HG03565 (cell line): ENCODE measurements at regions not wholly inside any gene's neighbourhood (a gene's known extent, or its start where the extent isn't known, plus 50 kb on each side); places are given as distances from the start of the nearest gene placed in this dataset.
"Not testable (repeated sequence)": the region's sequence is repeated elsewhere in the genome, so short reads cannot be mapped to it uniquely, and the experiment has no call there.

Source experiments
- ATAC-seq: cut with Tn5 transposase; IDR thresholded peaks from one replicate; pipeline ENCODE4 v1.9.1; 2021; ENCODE audit warnings: mild to moderate bottlenecking, moderate library complexity; ENCODE audit not compliant: unreplicated experiment

DNA sequence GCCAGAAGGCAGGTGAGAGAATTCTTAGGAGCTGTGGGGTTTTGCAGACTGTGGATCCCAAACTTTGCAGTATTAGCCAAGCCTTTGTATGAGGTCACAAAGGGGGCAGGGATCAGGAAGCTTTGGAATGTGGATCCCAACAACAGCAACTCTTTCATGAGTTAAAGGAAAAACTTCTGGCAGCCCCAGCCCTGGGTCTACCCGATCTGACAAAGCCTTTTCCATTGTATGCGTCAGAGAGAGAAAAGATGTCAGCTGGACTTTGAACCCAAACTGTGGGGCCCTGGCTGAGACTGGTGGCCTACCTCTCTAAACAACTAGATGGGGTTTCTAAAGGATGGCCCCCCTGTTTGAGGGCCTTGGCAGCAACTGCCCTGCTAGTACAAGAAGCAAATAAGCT, 101.8 kb upstream of the OSBPL11 start:
- ATAC-seq = not testable (repeated sequence)

GRCh38 chr3:125697979-125698640, 102.8 kb upstream of the OSBPL11 start:
- ATAC-seq = not testable (repeated sequence)

DNA sequence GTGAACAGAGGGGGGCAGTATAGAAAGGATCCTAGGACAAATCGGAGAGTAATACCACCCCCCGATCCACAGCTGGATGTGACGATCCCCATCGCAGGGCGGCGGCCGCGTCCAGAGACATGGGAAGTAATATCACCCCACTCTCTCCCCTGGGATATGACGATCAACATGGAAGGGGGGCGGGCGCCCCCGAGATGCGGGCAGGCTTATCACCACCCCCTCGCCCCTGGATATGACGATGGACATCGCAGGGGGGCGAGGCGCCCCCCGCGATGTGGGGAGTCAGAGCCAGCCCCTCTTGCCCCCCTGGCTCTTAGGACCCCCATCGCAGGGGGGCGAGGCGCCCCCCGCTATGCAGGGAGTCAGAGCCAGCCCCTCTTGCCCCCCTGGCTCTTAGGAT, 120.4 kb upstream of the OSBPL11 start:
- no peak for ATAC-seq

- not testable (repeated sequence) for ATAC-seq
These were observed 136.9 kb upstream of the OSBPL11 start for GRCh38 chr3:125732151-125732550.

GRCh38 chr3:125741991-125742718, 146.9 kb upstream of the OSBPL11 start:
- ATAC-seq = not testable (repeated sequence)

DNA sequence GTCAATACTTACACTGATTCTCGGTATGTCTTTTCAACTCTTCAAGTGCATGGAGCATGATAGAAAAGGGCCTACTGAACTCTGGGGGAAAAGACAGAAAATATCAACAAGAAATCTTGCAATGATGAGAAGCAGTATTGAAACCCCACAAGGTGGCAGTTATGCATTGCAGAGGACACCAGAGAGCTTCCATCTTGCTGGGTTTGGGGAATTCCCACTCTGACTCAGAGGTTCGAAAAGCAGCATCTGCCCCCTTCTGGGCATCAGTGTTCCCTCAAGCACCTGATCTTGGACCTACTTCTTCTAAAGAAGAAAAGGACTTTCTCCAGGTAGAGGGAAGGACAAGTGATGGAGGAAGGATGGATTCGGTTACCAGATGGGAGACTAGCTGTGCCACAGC, 147.5 kb upstream of the OSBPL11 start:
- ATAC-seq = not testable (repeated sequence)

DNA sequence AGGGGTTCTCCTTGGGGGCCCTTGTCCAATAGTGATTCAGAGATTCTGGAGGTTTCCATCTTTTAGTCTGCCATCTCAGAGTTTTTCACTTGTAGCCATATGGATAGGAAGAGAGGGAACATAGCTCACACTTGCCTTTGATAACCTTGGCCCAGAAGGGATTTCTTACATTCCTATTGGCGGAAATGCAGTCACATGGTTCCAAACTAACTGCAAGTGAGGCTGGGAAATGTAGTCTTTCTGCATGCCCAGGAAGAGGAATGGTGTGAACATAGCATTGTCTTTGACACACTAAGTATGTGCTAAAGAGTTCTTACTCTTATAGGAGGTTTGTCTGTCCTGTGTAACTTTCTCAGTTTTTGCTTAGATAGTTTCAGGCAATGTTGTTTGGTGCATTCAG, 161.8 kb upstream of the OSBPL11 start:
- not testable (repeated sequence) for ATAC-seq

GRCh38 chr3:125758641-125759130, 163.4 kb upstream of the OSBPL11 start:
- not testable (repeated sequence) for ATAC-seq

GRCh38 chr3:125762601-125763000, 167.3 kb upstream of the OSBPL11 start:
- not testable (repeated sequence) for ATAC-seq

DNA sequence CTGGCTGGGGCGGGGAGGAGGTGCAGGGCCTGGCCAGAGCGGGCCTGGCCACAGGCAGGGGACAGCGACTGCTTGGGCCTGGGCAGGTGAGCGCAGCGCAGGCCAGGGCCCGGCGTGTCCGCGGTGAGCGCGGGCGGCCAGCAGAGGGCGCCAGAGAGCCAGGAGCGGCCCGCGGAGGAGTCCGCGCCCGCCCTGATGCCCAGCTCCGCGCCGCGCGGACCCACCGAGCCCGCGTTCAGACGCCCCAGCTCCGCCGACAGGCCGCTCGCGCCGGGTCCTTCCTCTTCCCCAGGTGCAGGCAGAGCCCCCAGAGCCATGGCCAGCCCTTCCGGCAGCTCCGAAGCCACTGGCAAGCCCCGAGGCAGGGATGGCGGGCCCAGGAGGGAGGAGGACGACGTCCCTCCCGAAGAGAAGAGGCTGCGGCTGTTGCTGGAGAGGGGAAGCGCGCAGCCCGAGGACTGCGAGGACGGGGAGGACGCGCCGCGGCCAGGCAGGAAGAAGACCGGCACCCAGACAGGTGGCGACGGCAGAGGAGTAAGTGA, 171.1 kb upstream of the OSBPL11 start:
- not testable (repeated sequence) for ATAC-seq

DNA sequence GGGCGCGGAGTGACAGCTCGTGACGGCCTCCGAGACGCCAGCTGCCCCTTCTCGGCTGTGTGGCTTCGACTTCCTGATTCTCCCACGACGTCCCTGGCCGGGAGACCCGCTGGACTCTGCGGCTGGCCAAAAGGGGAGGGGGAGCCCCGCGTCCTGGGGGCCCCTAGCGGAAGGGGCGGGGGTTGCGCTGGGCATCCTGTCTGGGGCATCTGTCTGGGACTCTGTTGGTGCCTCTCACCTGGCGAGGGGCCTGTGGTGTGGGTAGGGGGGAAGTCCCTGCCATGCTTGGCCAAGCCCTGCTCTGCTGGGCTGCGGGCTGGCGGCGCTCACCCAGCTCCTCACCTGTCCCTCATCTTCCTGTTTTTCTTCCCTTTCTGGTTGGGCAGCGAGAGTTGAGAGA, 171.6 kb upstream of the OSBPL11 start:
- ATAC-seq = not testable (repeated sequence)

DNA sequence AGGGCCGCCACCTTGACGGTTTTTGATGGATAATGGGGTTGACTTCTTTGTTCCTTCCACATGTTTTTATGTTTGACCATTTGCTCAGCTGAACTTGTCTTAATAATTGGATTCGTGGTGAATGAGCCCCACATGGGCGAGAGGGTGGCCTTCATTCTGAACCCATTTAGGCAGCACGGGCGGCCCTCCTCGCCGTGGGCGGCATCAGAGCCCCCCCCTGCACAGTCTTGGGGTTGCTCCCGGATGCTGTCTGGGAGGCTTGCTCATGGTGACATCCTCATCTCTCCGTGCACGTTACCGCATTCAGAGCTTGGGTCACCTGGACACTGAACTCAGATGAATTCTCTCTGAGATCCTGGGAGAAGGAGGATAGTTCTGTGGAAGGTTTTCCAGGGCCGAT, 172.3 kb upstream of the OSBPL11 start:
- no peak for ATAC-seq

DNA sequence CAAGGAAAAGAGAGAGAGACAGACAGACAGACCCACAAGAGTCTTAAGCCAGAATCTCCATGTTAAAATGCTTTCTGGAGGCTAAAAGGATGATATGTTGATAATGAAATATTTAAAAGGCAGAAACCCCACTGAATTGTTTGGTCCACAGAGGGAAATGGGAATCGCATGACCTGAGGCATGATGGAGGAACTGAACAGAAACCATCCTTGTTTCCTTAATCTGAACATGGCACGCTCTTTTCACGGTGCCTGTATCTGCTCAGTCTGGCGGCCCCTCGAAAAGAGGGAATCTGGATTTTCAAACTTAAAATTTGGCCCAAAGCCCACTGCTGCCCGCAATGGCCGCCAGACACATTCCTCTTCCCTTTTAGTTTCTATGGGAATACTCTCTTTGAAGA, 173.5 kb upstream of the OSBPL11 start:
- ATAC-seq = not testable (repeated sequence)

GRCh38 chr3:125771506-125771905, 176.2 kb upstream of the OSBPL11 start:
- ATAC-seq = not testable (repeated sequence)

DNA sequence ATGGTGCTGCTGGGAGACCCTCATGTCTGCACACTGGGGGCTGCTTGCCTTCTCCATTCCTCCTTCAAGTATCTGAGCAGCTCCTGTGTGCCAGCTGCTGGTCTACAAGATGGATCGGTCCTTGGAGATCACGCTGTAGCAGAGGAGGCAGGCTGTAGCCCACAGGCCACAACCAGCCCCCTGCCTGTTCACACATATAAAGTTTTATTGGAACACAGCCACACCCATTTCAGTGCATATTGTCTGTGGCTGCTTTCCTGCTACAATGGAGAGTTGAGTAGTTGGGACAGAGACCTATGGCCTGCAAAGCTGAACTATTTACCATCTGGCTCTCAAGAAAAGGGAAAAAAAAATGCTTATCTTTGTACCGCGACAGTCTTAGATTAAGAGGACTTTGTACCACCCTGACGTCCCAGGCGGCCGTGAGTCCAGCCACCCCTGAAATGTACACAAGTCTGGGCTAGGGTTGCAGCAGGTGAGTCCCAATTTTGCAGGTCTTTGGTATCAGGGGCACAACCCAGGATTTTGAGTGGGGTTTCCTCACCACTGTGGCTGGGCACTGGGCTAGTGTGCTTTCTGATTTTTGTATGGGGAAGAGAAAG, 179.2 kb upstream of the OSBPL11 start:
- ATAC-seq = not testable (repeated sequence)

GRCh38 chr3:125775106-125775505, 179.8 kb upstream of the OSBPL11 start:
- ATAC-seq = not testable (repeated sequence)

GRCh38 chr3:125775606-125776294, 180.5 kb upstream of the OSBPL11 start:
- ATAC-seq = not testable (repeated sequence)

DNA sequence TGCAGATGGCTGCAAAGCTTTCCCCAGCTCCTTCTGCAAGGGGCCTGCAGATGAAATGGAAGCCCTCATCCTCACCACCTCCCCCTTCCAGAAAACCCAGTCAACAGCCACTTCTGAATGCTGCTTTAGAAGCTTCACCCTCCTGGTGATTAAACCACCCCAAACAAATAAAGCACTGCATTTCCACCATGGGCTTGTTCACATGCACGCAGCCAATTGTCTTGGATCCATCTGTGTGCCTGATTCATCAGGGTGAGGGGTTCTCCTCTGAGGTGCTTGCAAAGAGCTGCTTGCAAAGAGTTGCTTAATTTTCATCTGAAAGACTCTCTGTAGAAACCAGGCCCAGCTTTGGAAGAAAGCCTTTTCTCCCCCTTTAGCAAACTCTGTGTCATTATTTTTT, 184.0 kb upstream of the OSBPL11 start:
- not testable (repeated sequence) for ATAC-seq

DNA sequence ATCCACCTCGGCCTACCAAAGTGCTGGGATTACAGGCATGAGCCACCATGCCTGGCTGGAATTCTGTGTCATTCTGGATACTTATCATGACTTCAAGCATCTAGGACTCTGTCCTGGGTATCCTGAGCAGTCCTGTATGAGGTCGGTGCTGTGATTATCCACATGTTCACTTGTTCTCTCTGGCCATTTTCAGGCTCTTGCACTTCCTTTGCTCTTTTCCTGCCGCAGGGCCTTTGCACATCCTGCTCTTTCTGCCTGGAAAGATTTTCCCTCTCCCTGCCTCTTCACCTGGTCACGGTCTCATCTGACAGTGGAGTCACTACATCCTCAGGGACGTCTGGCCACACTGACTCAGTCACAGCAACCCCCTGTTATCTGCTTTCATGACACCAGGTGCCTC, 184.6 kb upstream of the OSBPL11 start:
- not testable (repeated sequence) for ATAC-seq

- ATAC-seq = not testable (repeated sequence)
These were observed 186.4 kb upstream of the OSBPL11 start for GRCh38 chr3:125781678-125782077.

DNA sequence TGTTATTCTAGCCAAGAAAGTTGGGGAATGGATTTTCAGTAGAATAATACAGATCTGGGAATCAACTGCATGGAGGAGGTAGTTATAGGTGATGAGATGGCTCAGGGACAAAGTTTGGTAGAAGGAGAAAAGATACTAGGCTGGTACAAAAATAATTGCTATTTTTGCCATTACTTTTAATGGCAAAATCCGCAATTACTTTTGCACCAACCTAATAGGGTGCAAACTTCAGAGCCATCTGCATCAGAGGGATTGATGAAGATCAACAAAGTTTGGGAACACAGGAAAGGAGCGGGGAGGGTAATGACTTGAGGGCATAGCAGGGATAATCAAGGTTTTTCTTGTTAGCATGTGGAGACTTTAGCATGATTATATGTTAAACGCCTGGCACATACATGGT, 178.7 kb upstream of the ROPN1B start:
- ATAC-seq = not testable (repeated sequence)
